22Rv1 (cell line): ENCODE measurements at regions not wholly inside any gene's neighbourhood (a gene's known extent, or its start where the extent isn't known, plus 50 kb on each side); places are given as distances from the start of the nearest gene placed in this dataset.

ENCODE experiments used
- CTCF ChIP-seq: fragments of 450-650 bp; IDR thresholded peaks from 2 replicates; pipeline ENCODE4 v1.5.1; 2017; ENCODE audit warnings: mild to moderate bottlenecking
- ZFX ChIP-seq: fragments of 450-650 bp; IDR thresholded peaks from 2 replicates; pipeline ENCODE4 v1.6.1; 2017; ENCODE audit warnings: antibody characterized with exemption, borderline replicate concordance

DNA sequence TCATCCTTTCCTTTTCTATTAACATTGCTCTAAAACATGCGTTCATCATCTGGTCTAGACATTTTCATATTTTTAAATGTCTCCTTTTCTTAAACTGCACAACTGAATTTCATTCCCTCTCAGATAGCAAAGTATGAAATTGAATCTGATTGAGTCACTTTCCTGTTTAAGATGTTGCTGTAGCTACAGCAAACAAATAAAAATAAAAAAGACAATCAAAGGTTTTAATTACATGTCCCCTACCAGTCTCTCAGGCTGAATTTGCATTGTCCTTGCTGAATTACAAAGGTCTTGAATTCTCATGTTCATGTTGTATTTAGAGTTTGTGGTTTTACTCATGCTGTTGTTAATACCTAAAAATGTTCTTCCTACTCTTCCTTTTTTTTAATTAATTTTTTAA is 537.9 kb upstream of the LRATD1 start:
- TF ChIP-seq CTCF (no peak), ZFX (no peak)
